ENCODE measurements at regions not wholly inside any gene's neighbourhood (a gene's known extent, or its start where the extent isn't known, plus 50 kb on each side); places are given as distances from the start of the nearest gene placed in this dataset.

- no peak for DNase-seq
Measured at GRCh38 chr11:116171271-116172140, 601.3 kb downstream of the BUD13 start.

- DNase-seq: no peak
Measured at GRCh38 chr11:116170526-116171120, 602.2 kb downstream of the BUD13 start.

GRCh38 chr11:116169776-116170175 is 603.0 kb downstream of the BUD13 start:
- no peak for DNase-seq

GRCh38 chr11:116168459-116168787 is 604.4 kb downstream of the BUD13 start:
- no peak for DNase-seq

- DNase-seq: no peak
Measured at GRCh38 chr11:116167706-116168458, 604.9 kb downstream of the BUD13 start.

- peak; percentile 81 for DNase-seq
Measured at GRCh38 chr11:116166573-116167465, 606.0 kb downstream of the BUD13 start.

- DNase-seq: no peak
Measured at GRCh38 chr11:116164843-116165242, 607.9 kb downstream of the BUD13 start.

- peak; percentile 89 for DNase-seq
Measured at GRCh38 chr11:116162886-116163230, 609.9 kb downstream of the BUD13 start.

- DNase-seq: no peak
Measured at GRCh38 chr11:116162086-116162885, 610.5 kb downstream of the BUD13 start.

- DNase-seq: no peak
Measured at GRCh38 chr11:116148645-116149044, 624.1 kb downstream of the BUD13 start.

- DNase-seq: no peak
Measured at GRCh38 chr11:116148056-116148455, 624.7 kb downstream of the BUD13 start.

GRCh38 chr11:116145187-116145865 is 627.5 kb downstream of the BUD13 start:
- DNase-seq: no peak

GRCh38 chr11:116144387-116144958 is 628.3 kb downstream of the BUD13 start:
- no peak for DNase-seq

GRCh38 chr11:116138280-116138679 is 634.1 kb upstream of the CADM1 start:
- DNase-seq: no peak

- DNase-seq: no peak
Measured at GRCh38 chr11:116137753-116138152, 633.5 kb upstream of the CADM1 start.

- DNase-seq: no peak
Measured at GRCh38 chr11:116136987-116137674, 632.9 kb upstream of the CADM1 start.

GRCh38 chr11:116135891-116136290 is 631.7 kb upstream of the CADM1 start:
- DNase-seq: no peak

GRCh38 chr11:116134450-116134849 is 630.2 kb upstream of the CADM1 start:
- DNase-seq: no peak

GRCh38 chr11:116132273-116132978 is 628.2 kb upstream of the CADM1 start:
- DNase-seq: no peak

- DNase-seq: no peak
Measured at GRCh38 chr11:116130122-116130521, 625.9 kb upstream of the CADM1 start.

All from DMS153 (cell line).